ENCODE measurements at regions not wholly inside any gene's neighbourhood (a gene's known extent, or its start where the extent isn't known, plus 50 kb on each side); places are given as distances from the start of the nearest gene placed in this dataset.

GRCh38 chr15:47505712-47506328, 211.5 kb upstream of the SEMA6D start:
- no peak for TF ChIP-seq CTCF (IDR thresholded peaks at IDR 0.05; ENCODE audit: insufficient read depth, low read length, poor library complexity, severe bottlenecking)
- no peak for TF ChIP-seq EZH2phosphoT487 (conservative IDR thresholded peaks at IDR 0.05; ENCODE audit: low read length)

All from SU-DHL-6 (cell line).